Stomach (tissue), 4 donors: ENCODE measurements at regions not wholly inside any gene's neighbourhood (a gene's known extent, or its start where the extent isn't known, plus 50 kb on each side); places are given as distances from the start of the nearest gene placed in this dataset.

Source experiments
- POLR2AphosphoS5 ChIP-seq, 3 donors: sonication (generic); formaldehyde crosslinking; IDR thresholded peaks; one replicate each; pipeline ENCODE4 v1.6.1; 2016; ENCODE audit warnings: antibody characterized with exemption in 3 of 3
- TF ChIP-seq, protein P1 (sequence below), 7 experiments: fragments of 450-650 bp in 4 of 7; fragments of 200-600 bp in 3 of 7; sonication (generic) in 3 of 7; IDR thresholded peaks; one replicate each; pipeline ENCODE4 v1.5.1; 2016 to 2019; ENCODE audit warnings: antibody characterized with exemption in 7 of 7, control low read depth in 2 of 7, mild to moderate bottlenecking in 1 of 7

DNA sequence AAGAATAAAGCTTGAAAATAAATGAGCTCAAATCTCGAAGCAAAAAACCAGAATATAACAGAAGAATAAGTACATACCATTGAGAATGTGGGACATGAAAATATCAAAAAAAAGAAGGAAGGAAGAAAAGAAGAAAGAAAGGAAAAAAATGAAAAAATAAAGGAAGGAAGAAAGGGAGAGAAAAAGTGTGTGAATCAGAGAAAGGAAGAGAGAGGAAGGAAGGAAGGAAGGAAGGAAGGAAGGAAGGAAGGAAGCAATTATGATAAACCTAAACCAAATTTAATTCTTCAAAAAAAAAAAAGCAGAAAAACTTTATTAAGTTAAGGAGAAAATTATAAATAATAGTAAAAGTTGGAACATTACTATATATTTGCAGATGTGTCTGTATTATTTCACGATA lies 949.8 kb downstream of the NLGN4X start:
- TF ChIP-seq, protein P1, sequence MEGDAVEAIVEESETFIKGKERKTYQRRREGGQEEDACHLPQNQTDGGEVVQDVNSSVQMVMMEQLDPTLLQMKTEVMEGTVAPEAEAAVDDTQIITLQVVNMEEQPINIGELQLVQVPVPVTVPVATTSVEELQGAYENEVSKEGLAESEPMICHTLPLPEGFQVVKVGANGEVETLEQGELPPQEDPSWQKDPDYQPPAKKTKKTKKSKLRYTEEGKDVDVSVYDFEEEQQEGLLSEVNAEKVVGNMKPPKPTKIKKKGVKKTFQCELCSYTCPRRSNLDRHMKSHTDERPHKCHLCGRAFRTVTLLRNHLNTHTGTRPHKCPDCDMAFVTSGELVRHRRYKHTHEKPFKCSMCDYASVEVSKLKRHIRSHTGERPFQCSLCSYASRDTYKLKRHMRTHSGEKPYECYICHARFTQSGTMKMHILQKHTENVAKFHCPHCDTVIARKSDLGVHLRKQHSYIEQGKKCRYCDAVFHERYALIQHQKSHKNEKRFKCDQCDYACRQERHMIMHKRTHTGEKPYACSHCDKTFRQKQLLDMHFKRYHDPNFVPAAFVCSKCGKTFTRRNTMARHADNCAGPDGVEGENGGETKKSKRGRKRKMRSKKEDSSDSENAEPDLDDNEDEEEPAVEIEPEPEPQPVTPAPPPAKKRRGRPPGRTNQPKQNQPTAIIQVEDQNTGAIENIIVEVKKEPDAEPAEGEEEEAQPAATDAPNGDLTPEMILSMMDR (IDR thresholded peaks at IDR 0.05) = no peak
- no peak for TF ChIP-seq POLR2AphosphoS5 (IDR thresholded peaks at IDR 0.05)
